GM23248 (cell line): ENCODE measurements at regions not wholly inside any gene's neighbourhood (a gene's known extent, or its start where the extent isn't known, plus 50 kb on each side); places are given as distances from the start of the nearest gene placed in this dataset.

Experiments used
- EZH2 ChIP-seq: fragments of 200-600 bp; sonication (generic); IDR thresholded peaks from 2 replicates; pipeline ENCODE4 v1.6.1; 2018; ENCODE audit warnings: antibody characterized with exemption, mild to moderate bottlenecking; ENCODE audit not compliant: insufficient read depth, poor library complexity, severe bottlenecking
- EZH2phosphoT487 ChIP-seq: fragments of 200-600 bp; sonication (generic); IDR thresholded peaks from 2 replicates; pipeline ENCODE4 v1.6.1; 2018; ENCODE audit warnings: antibody characterized with exemption, moderate library complexity, mild to moderate bottlenecking, low read depth; ENCODE audit not compliant: insufficient read depth

- TF ChIP-seq EZH2 (no peak), EZH2phosphoT487 (no peak)
Measured at GRCh38 chr4:110347805-110348204, 128.2 kb upstream of the ENPEP start.
